HG03135 (cell line): ENCODE measurements at regions not wholly inside any gene's neighbourhood (a gene's known extent, or its start where the extent isn't known, plus 50 kb on each side); places are given as distances from the start of the nearest gene placed in this dataset.
"Not testable (repeated sequence)": the region's sequence is repeated elsewhere in the genome, so short reads cannot be mapped to it uniquely, and the experiment has no call there.

Experiments used
- ATAC-seq: cut with Tn5 transposase; IDR thresholded peaks from one replicate; pipeline ENCODE4 v1.9.1; 2021; ENCODE audit warnings: mild to moderate bottlenecking, moderate library complexity; ENCODE audit not compliant: unreplicated experiment

GRCh38 chr18:47682876-47683275 is 247.6 kb downstream of the SMAD2 start:
- ATAC-seq = no peak

- peak; percentile 79 for ATAC-seq
Observed at GRCh38 chr18:47680488-47680887, 250.0 kb downstream of the SMAD2 start.

GRCh38 chr18:47679864-47680263 is 250.6 kb downstream of the SMAD2 start:
- no peak for ATAC-seq

- ATAC-seq = no peak
Observed at GRCh38 chr18:47677952-47678351, 252.5 kb downstream of the SMAD2 start.

- ATAC-seq = no peak
Observed at GRCh38 chr18:47669815-47670214, 260.6 kb downstream of the SMAD2 start.

GRCh38 chr18:47658498-47658897 is 272.0 kb downstream of the SMAD2 start:
- ATAC-seq = no peak

GRCh38 chr18:47654988-47655387 is 275.5 kb downstream of the SMAD2 start:
- no peak for ATAC-seq

- no peak for ATAC-seq
Observed at GRCh38 chr18:47644896-47645295, 285.6 kb downstream of the SMAD2 start.

GRCh38 chr18:47637551-47637950 is 292.9 kb downstream of the SMAD2 start:
- ATAC-seq = not testable (repeated sequence)

GRCh38 chr18:47635416-47635815 is 295.0 kb downstream of the SMAD2 start:
- no peak for ATAC-seq

- no peak for ATAC-seq
Observed at GRCh38 chr18:47632970-47633635, 297.4 kb downstream of the SMAD2 start.

- no peak for ATAC-seq
Observed at GRCh38 chr18:47628893-47629292, 301.6 kb downstream of the SMAD2 start.

GRCh38 chr18:47628240-47628781 is 302.1 kb downstream of the SMAD2 start:
- no peak for ATAC-seq

GRCh38 chr18:47627030-47627429 is 303.4 kb downstream of the SMAD2 start:
- ATAC-seq = no peak

- ATAC-seq = no peak
Observed at GRCh38 chr18:47619771-47620448, 310.5 kb downstream of the SMAD2 start.

- ATAC-seq = no peak
Observed at GRCh38 chr18:47618758-47619157, 311.7 kb downstream of the SMAD2 start.

GRCh38 chr18:47615043-47615442 is 315.4 kb downstream of the SMAD2 start:
- ATAC-seq = no peak

- ATAC-seq = no peak
Observed at GRCh38 chr18:47613929-47614328, 316.5 kb downstream of the SMAD2 start.

GRCh38 chr18:47611649-47612048 is 318.8 kb downstream of the SMAD2 start:
- ATAC-seq = no peak

- ATAC-seq = no peak
Observed at GRCh38 chr18:47606526-47606925, 323.9 kb downstream of the SMAD2 start.

- ATAC-seq = no peak
Observed at GRCh38 chr18:47605093-47605492, 325.4 kb downstream of the SMAD2 start.

GRCh38 chr18:47604021-47604420 is 326.4 kb downstream of the SMAD2 start:
- no peak for ATAC-seq
